Anterior cingulate cortex (tissue), 58 donors: ENCODE measurements at regions not wholly inside any gene's neighbourhood (a gene's known extent, or its start where the extent isn't known, plus 50 kb on each side); places are given as distances from the start of the nearest gene placed in this dataset.
"Not testable (repeated sequence)": the region's sequence is repeated elsewhere in the genome, so short reads cannot be mapped to it uniquely, and the experiment has no call there.

ENCODE experiments used
- DNase-seq, 58 donors: peaks; one replicate each; lab custom pipeline; 2025; lab: John Stamatoyannopoulos, UW

DNA sequence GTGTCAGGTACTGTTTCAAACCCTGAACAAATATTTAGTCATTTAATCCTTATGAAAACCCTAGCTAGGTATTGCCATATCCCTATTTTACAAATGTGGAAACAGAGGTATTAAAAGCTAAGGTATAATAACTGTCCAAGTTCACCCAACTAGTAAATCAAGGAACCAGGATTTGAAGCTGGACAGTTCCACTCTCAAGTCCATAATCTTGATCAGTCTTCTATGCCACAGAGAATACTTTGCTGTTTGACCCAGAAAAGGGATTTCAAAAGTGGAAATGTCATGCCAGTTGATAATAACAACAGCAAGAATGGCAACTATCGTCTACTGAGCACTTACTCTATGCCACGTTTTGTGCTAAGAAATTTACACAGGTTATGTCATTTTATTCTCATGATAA, 90.4 kb upstream of the KIT start:
- DNase-seq, result no peak

DNA sequence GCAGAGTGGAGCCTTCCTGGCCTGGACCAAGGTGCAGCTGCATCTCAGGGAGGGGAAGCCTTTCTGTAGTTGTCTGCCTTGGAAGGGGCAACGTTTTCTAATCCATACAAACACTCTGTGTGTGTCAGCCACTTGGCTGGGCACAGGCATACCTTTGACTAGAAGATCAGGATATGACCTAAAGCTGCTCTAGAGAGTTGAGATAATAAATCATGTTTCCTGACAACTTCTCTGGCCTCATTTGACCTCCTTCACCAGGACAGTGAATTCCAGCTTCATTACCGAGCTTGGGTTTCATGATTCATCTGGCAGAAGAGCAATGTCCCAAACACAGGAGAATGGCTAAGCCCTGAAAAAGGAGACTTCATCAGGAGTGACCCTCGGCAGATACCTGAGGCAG, 89.6 kb upstream of the KIT start:
- no peak for DNase-seq

GRCh38 chr4:54570822-54571221, 86.9 kb upstream of the KIT start:
- no peak for DNase-seq

DNA sequence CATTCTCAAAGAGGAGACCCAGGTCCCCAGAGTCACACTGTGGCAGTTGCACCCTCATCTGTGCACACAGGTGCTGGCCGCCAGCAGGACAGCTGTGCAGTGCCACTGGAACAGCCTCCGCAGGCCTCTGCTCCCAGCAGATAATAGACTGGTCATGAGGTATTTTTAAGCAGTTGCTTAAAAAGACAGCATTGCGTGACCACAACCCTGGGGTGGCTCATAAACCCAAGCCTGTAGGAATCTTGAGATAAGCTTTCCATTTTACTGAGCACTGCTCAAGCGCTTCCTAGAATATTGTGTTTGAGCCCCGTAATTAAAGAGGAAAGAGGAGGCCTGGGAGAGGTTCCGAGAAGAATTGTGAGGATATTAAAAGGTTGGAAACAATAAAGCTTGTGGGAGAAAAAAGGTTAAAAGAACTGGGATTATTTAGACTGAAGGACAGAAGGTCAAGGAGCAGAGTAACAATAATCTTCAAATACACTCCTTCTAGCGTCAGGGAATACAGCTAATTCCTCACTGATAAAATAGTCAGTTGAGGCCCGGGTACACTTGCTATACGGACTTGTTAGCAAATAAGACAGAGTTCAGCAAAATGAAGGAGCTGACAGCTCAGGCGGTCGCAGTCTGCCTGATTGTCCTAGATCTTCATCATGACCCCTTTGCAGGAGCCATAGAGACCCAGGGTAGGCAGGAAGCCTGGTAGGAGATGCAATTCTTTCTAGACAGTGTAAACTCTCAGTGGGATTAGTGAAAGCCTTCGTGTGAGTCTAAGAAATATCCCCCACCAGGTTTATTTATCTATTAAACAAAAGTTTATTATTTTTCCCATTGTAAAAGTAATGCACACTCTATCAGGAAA, 86.2 kb upstream of the KIT start:
- no peak for DNase-seq

DNA sequence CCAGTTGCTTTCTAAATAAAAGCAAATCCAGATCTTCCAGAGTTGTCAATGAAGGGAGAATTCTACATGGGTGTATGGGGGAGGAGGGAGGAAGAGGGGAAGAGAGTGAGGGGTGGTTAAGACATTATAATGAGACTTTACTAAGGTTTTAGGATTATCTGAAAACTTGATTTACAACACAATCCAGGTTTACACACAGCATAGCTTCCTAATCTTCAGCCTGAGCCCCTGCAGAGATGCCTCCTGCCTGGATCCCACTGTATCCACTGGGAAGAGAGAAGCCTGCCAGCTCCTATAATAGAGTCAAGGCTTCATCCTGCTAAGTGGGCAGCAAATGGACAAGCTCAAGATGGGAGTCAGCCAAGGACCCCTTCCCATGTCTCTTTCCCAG, 85.6 kb upstream of the KIT start:
- no peak for DNase-seq

GRCh38 chr4:54574500-54574899, 83.3 kb upstream of the KIT start:
- no peak for DNase-seq

- no peak for DNase-seq
These were observed 81.8 kb upstream of the KIT start for GRCh38 chr4:54575919-54576318.

GRCh38 chr4:54581807-54582206, 76.0 kb upstream of the KIT start:
- DNase-seq, result no peak

DNA sequence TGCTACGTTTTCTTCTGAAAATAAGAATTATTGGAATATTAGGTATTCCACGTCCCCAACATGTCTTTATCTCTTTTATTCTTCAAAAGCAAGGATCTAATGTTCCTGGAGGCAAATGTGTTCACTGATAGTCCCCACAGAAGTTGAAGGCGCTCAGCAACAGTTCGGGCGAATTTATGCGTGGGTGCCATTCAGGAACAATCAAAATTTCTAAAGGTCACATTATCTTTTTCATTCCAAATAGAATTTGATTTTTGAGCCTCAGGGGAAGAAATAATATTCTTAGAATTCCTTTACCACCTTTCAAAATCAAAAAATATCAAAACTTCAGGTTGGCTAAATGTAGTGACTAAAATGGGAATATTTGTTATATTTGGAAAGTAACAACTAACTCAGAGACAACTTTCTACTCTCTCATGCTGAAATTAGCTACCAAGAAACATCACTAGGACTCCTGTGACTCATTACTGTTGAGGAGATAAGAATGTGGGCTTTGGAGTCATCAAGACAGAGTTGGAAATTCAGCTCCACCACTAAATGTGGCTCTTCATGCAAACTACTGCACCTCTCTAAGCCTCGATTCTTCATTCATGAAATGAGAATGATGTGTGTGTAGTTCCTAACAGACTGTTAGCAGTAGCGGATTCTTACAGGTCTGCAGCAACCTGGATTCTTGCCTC, 72.3 kb upstream of the KIT start:
- no peak for DNase-seq

GRCh38 chr4:54586320-54586955, 71.3 kb upstream of the KIT start:
- DNase-seq, result no peak

GRCh38 chr4:54587107-54587891, 70.5 kb upstream of the KIT start:
- no peak for DNase-seq

- DNase-seq, result no peak
These were observed 69.4 kb upstream of the KIT start for GRCh38 chr4:54588404-54588803.

GRCh38 chr4:54589586-54589985, 68.2 kb upstream of the KIT start:
- DNase-seq, result no peak

DNA sequence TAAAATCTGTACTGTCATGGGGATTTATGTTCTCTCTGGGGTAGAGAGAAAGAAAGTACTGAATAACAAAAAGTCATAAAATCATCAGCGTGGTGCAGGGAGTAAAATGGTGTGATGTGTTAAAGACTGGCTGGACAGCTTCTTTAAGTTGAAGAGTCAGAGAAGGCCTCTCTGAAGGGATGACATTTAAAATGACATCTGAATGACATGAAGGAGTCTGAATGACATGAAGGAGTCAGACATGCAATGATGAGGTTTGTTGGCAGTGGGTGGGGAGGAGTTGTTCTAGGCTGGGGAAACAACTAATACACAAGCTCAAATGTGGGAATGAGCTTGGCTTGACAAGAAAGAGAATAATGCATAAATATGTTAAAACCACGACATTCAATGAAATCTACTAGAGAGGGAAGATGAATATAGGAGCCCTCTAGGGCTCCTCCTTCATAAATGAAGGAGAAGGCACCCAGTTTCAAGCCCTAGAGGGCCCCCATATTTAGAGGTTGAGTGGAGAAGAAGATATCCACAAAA, 63.9 kb upstream of the KIT start:
- no peak for DNase-seq

DNA sequence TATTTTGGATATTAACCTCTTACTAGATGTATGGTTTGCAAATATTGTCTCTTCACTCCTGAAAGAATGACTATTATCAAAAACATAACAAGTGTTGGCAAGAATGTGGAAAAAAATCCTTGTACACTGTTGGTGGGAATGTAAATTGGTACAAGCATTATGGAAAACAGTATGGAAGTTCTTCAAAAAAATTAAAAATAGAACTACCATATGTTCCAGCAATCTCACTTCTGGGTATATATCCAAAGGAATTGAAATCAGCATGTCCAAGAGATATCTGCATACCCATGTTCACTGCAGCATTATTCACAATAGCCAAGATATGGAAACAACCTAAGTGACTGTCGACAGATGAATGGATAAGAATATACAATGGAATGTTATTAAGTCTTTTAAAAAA, 61.6 kb upstream of the KIT start:
- DNase-seq, result no peak

DNA sequence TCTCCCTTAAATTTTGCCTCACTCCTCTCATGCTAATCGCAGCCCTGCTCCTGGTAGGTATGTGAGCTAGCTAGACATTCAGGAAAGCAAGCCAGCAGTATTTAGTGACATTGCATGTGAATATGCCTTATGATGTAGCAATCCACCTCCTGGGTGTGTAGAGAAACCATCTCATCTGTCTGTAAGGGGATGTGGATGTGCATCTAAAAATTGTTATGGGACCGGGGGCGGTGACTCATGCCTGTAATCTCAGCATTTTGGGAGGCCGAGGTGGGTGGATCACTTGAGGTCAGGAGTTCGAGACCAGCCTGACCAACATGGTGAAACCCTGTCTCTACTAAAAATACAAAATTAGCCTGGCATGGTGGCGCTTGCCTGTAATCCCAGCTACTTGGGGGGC, 60.1 kb upstream of the KIT start:
- not testable (repeated sequence) for DNase-seq

GRCh38 chr4:54602175-54602574, 55.6 kb upstream of the KIT start:
- DNase-seq, result not testable (repeated sequence)

- no peak for DNase-seq
These were observed 50.7 kb upstream of the KIT start for GRCh38 chr4:54607067-54607466.

DNA sequence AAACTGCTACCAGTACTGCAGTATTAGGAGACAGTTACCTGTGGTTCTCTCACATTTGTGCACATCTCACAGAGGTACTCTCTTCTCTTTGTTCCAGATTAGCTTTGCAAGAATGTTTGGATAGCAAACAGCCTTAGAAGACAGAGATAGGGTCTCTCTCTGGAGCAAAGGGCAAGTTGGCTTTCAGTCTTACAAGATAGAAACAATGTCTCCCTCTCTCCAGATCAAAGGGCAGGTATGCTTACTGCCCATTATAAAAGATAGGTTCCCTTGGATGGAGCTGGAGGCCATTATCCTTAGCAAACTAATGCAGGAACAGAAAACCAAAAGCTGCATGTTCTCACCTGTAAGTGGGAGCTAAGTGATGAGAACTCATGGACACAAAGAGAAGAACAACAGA, 50.2 kb upstream of the KIT start:
- no peak for DNase-seq
